DOHH2 (cell line): ENCODE measurements at regions not wholly inside any gene's neighbourhood (a gene's known extent, or its start where the extent isn't known, plus 50 kb on each side); places are given as distances from the start of the nearest gene placed in this dataset.

Experiments used
- H3F3A ChIP-seq: fragments of 200-600 bp; sonication (generic), shearing (Covaris generic); 2 replicates; pipeline ENCODE4 v1.6.0; 2016; ENCODE audit warnings: antibody characterized with exemption, mild to moderate bottlenecking; ENCODE audit not compliant: control insufficient read depth, insufficient read depth
- H3K27ac ChIP-seq: fragments of 200-600 bp; sonication (generic); 2 replicates; pipeline ENCODE4 v1.5.1; 2014; ENCODE audit warnings: low read depth, mild to moderate bottlenecking, low read length, moderate library complexity
- H3K27me3 ChIP-seq: fragments of 200-600 bp; sonication (generic); 2 replicates; pipeline ENCODE4 v1.6.1; 2014; ENCODE audit warnings: mild to moderate bottlenecking, low read length, mixed read lengths; ENCODE audit not compliant: control insufficient read depth
- H3K36me3 ChIP-seq: fragments of 200-600 bp; sonication (generic); 2 replicates; pipeline ENCODE4 v1.6.1; 2014; ENCODE audit warnings: mild to moderate bottlenecking, low read length, moderate library complexity, mixed read lengths; ENCODE audit not compliant: control insufficient read depth
- H3K4me1 ChIP-seq: fragments of 200-600 bp; sonication (generic); 2 replicates; pipeline ENCODE4 v1.6.1; 2014; ENCODE audit warnings: mild to moderate bottlenecking, low read length, mixed read lengths; ENCODE audit not compliant: control insufficient read depth
- H3K4me2 ChIP-seq: fragments of 200-600 bp; sonication (generic); 2 replicates; pipeline ENCODE4 v1.6.0; 2014; ENCODE audit warnings: mild to moderate bottlenecking, low read length, moderate library complexity
- H3K4me3 ChIP-seq: fragments of 200-600 bp; sonication (generic); 2 replicates; pipeline ENCODE4 v1.5.1; 2014; ENCODE audit warnings: mild to moderate bottlenecking, low read length, mixed read lengths
- H3K79me2 ChIP-seq: fragments of 200-600 bp; sonication (generic); 2 replicates; pipeline ENCODE4 v1.6.1; 2014; ENCODE audit warnings: mild to moderate bottlenecking, low read length, mixed read lengths; ENCODE audit not compliant: control insufficient read depth
- H3K9me2 ChIP-seq: fragments of 200-600 bp; sonication (generic); replicated peaks from 2 replicates; pipeline ENCODE4 v1.6.1; 2014; ENCODE audit warnings: mild to moderate bottlenecking, low read length, mixed read lengths; ENCODE audit not compliant: control insufficient read depth
- H3K9me3 ChIP-seq: fragments of 200-600 bp; sonication (generic); 2 replicates; pipeline ENCODE4 v1.6.1; 2014; ENCODE audit warnings: antibody characterized with exemption, low read length, mixed read lengths; ENCODE audit not compliant: control insufficient read depth, insufficient read depth
- H4K20me1 ChIP-seq: fragments of 200-600 bp; sonication (generic); 2 replicates; pipeline ENCODE4 v1.6.0; 2014; ENCODE audit warnings: low read depth, mild to moderate bottlenecking, antibody characterized with exemption, low read length, moderate library complexity; ENCODE audit not compliant: control insufficient read depth, insufficient read depth
- CTCF ChIP-seq: fragments of 200-600 bp; sonication (generic); IDR thresholded peaks from one replicate; pipeline ENCODE4 v1.5.1; 2014; ENCODE audit warnings: antibody characterized with exemption, mild to moderate bottlenecking, low read depth, low read length; ENCODE audit not compliant: poor library complexity, severe bottlenecking
- EZH2phosphoT487 ChIP-seq: fragments of 200-600 bp; sonication (generic); IDR thresholded peaks from 2 replicates; pipeline ENCODE4 v1.6.1; 2017; ENCODE audit warnings: borderline replicate concordance, mild to moderate bottlenecking, antibody characterized with exemption, low read length, moderate library complexity, mixed read lengths

- Histone ChIP-seq H3K27me3 (peaks cover 17% of the 10 kb centered on the region; the same call in 1 of the 2 replicates), H4K20me1 (0 out of 2 replicates have a peak, but pooled peaks cover 2% of the 10 kb centered on the region), H3K4me2 (no peak overlapping the region)
Measured at GRCh38 chr10:78906734-78907390, 161.9 kb upstream of the ZMIZ1 start.

GRCh38 chr10:78907551-78908211, 161.1 kb upstream of the ZMIZ1 start:
- no peaks in the 10 kb centered on the region for H3K36me3 ChIP-seq
- no peak overlapping the region for H3K27ac ChIP-seq
- TF ChIP-seq CTCF = no peak
- TF ChIP-seq EZH2phosphoT487 = no peak
- H3K4me3 ChIP-seq = no peak overlapping the region
- no peak overlapping the region for H3K4me2 ChIP-seq
- H3K9me2 ChIP-seq = no peaks in the 10 kb centered on the region
- no peaks in the 10 kb centered on the region for H3F3A ChIP-seq
- no peaks in the 10 kb centered on the region for H3K9me3 ChIP-seq
- H3K79me2 ChIP-seq = no peaks in the 10 kb centered on the region
- no peaks in the 10 kb centered on the region for H3K4me1 ChIP-seq
- peaks cover 17% of the 10 kb centered on the region; the same call in 1 of the 2 replicates for H3K27me3 ChIP-seq
- H4K20me1 ChIP-seq = 0 out of 2 replicates have a peak, but pooled peaks cover 2% of the 10 kb centered on the region

More at GRCh38 chr10:78906734-78907390, 161.9 kb upstream of the ZMIZ1 start:
- no peaks in the 10 kb centered on the region for H3F3A ChIP-seq
- H3K4me3 ChIP-seq = no peak overlapping the region
- H3K27ac ChIP-seq = no peak overlapping the region
- H3K79me2 ChIP-seq = no peaks in the 10 kb centered on the region
- H3K36me3 ChIP-seq = no peaks in the 10 kb centered on the region
- H3K9me3 ChIP-seq = no peaks in the 10 kb centered on the region
- H3K9me2 ChIP-seq = no peaks in the 10 kb centered on the region
- TF ChIP-seq CTCF (no peak), EZH2phosphoT487 (no peak)
- H3K4me1 ChIP-seq = no peaks in the 10 kb centered on the region

GRCh38 chr10:78909221-78909620, 159.5 kb upstream of the ZMIZ1 start:
- peaks cover 17% of the 10 kb centered on the region; the same call in 1 of the 2 replicates for H3K27me3 ChIP-seq
- H3K4me1 ChIP-seq = peaks cover 15% of the 10 kb centered on the region
- no peaks in the 10 kb centered on the region for H3K36me3 ChIP-seq
- no peaks in the 10 kb centered on the region for H3K9me3 ChIP-seq
- no peaks in the 10 kb centered on the region for H3F3A ChIP-seq
- H4K20me1 ChIP-seq = 0 out of 2 replicates have a peak, but pooled peaks cover 2% of the 10 kb centered on the region
- H3K9me2 ChIP-seq = no peaks in the 10 kb centered on the region
- no peak overlapping the region for H3K4me3 ChIP-seq
- no peak overlapping the region for H3K27ac ChIP-seq
- TF ChIP-seq EZH2phosphoT487 (no peak), CTCF (no peak)
- H3K4me2 ChIP-seq = no peak overlapping the region
- H3K79me2 ChIP-seq = no peaks in the 10 kb centered on the region
